GM12878 (cell line): ENCODE measurements at regions not wholly inside any gene's neighbourhood (a gene's known extent, or its start where the extent isn't known, plus 50 kb on each side); places are given as distances from the start of the nearest gene placed in this dataset.

ENCODE experiments used
- ASH2L ChIP-seq: fragments of 300-600, 200-600 bp; sonication (generic); IDR thresholded peaks from 2 replicates; pipeline ENCODE4 v1.6.1; 2017; ENCODE audit warnings: low read depth, mild to moderate bottlenecking, borderline replicate concordance
- EZH2 ChIP-seq: IDR thresholded peaks from 2 replicates; pipeline ENCODE4 v1.6.1; 2012; ENCODE audit warnings: low read depth, mild to moderate bottlenecking, control low read depth, inconsistent platforms, low read length, borderline replicate concordance; ENCODE audit not compliant: control insufficient read depth
- PAX8 ChIP-seq: fragments of 450-650 bp; IDR thresholded peaks from 2 replicates; pipeline ENCODE4 v1.6.1; 2017; ENCODE audit warnings: mild to moderate bottlenecking, moderate library complexity
- SIX5 ChIP-seq: IDR thresholded peaks from 2 replicates; pipeline ENCODE4 v1.6.1; 2011; ENCODE audit warnings: mild to moderate bottlenecking, low read depth, low read length, moderate library complexity; ENCODE audit not compliant: severe bottlenecking
- TF ChIP-seq, protein P1 (sequence below), 3 experiments: IDR thresholded peaks in 2 of 3; conservative IDR thresholded peaks in 1 of 3; 2 replicates each; pipeline ENCODE4 v1.5.1; 2011; ENCODE audit warnings: low read depth in 3 of 3, low read length in 3 of 3, mild to moderate bottlenecking in 3 of 3, control low read depth in 2 of 3, moderate library complexity in 2 of 3, inconsistent platforms in 1 of 3, mixed read lengths in 1 of 3; ENCODE audit not compliant: control insufficient read depth in 2 of 3, insufficient read depth in 1 of 3; ENCODE audit errors: extremely low read depth in 1 of 3
- TF ChIP-seq, protein P2 (sequence below): fragments of 450-650 bp; IDR thresholded peaks from 2 replicates; pipeline ENCODE4 v1.6.1; 2018; ENCODE audit warnings: mild to moderate bottlenecking, low read depth, moderate library complexity; ENCODE audit not compliant: partially characterized antibody

DNA sequence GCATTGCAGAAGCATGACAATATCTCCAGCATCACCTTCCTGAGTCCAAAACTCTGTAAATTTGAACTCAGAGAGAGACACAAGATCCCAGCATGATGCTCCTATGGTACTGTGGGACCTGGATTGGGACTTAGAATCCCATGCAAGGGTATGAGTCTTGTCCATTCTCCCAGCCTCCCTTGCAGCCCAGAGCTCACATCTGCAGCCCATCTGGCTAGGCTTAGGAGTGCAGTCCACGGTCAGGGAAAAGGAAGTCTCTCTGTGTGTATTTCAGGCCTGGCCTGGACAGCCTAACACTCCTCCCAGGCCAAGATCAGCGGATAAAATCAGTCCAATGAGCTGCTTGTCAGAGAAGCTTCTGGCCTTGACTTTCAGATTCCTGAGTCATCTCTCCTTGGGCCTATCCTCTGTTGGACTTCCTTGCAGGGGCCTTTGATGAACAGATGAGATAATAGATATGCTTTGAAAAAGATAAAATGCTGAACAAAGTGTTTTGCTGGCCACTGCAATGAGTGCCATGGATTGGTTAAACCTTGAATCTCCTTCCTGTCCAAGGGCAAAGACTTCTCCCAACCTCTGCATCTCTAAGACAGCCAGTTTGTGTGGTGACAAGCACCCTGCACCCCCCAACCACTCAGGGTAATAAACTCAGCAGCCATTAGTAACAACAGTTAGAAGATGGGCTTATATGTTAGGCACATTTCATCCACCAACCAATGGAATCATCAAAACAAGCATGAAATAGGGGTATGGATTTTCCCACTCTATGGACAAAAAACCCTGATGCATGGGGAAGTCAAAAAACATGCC is 412.8 kb upstream of the TBX3 start:
- TF ChIP-seq, protein P1, sequence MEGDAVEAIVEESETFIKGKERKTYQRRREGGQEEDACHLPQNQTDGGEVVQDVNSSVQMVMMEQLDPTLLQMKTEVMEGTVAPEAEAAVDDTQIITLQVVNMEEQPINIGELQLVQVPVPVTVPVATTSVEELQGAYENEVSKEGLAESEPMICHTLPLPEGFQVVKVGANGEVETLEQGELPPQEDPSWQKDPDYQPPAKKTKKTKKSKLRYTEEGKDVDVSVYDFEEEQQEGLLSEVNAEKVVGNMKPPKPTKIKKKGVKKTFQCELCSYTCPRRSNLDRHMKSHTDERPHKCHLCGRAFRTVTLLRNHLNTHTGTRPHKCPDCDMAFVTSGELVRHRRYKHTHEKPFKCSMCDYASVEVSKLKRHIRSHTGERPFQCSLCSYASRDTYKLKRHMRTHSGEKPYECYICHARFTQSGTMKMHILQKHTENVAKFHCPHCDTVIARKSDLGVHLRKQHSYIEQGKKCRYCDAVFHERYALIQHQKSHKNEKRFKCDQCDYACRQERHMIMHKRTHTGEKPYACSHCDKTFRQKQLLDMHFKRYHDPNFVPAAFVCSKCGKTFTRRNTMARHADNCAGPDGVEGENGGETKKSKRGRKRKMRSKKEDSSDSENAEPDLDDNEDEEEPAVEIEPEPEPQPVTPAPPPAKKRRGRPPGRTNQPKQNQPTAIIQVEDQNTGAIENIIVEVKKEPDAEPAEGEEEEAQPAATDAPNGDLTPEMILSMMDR (IDR thresholded peaks at IDR 0.05 in 2 of 3, conservative IDR thresholded peaks at IDR 0.05 in 1 of 3; ENCODE audit: control insufficient read depth in 2 of 3, extremely low read depth in 1 of 3, insufficient read depth in 1 of 3, low read depth in 3 of 3, low read length in 3 of 3): no peak
- TF ChIP-seq ASH2L (no peak), EZH2 (no peak), SIX5 (no peak), PAX8 (no peak)
- TF ChIP-seq, protein P2, sequence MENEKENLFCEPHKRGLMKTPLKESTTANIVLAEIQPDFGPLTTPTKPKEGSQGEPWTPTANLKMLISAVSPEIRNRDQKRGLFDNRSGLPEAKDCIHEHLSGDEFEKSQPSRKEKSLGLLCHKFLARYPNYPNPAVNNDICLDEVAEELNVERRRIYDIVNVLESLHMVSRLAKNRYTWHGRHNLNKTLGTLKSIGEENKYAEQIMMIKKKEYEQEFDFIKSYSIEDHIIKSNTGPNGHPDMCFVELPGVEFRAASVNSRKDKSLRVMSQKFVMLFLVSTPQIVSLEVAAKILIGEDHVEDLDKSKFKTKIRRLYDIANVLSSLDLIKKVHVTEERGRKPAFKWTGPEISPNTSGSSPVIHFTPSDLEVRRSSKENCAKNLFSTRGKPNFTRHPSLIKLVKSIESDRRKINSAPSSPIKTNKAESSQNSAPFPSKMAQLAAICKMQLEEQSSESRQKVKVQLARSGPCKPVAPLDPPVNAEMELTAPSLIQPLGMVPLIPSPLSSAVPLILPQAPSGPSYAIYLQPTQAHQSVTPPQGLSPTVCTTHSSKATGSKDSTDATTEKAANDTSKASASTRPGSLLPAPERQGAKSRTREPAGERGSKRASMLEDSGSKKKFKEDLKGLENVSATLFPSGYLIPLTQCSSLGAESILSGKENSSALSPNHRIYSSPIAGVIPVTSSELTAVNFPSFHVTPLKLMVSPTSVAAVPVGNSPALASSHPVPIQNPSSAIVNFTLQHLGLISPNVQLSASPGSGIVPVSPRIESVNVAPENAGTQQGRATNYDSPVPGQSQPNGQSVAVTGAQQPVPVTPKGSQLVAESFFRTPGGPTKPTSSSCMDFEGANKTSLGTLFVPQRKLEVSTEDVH: no peak
